ENCODE measurements at regions not wholly inside any gene's neighbourhood (a gene's known extent, or its start where the extent isn't known, plus 50 kb on each side); places are given as distances from the start of the nearest gene placed in this dataset.

DNA sequence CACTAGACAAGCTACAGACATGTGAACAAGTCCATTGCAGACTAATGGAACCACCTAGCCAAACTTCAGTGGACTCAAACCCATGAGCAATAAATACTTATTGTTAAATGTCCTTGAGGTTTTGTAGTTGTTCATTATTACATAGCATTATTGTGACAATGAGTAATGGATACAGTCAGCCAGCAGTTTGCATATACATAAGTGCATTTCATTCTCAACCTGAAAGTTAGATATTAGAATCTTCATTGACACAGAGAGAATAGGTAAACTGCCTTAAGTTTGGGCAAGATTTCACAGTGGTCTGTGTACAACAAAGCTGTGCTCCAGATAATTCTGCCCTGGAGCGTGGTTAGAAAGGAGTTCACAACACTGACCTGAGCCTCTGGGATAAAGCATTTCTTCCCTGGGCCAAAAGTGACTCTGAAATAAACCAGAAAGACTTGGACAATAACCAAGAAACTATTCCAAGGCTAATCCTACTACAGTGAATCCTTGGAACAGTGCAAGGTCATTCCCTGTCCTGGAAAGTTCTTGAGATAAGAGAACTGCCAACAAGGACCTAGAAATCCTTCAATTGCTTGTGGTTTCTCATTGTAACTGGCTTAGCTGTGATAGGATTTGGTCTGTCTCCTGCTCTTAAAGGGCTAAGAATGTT, 225.5 kb upstream of the STT3B start:
- no peak overlapping the region for H2AFZ ChIP-seq (ENCODE audit: insufficient read depth, low read length, poor library complexity)
- no peaks in the 10 kb centered on the region for H3K27me3 ChIP-seq (ENCODE audit: insufficient read depth, low read length)
- H2BK5ac ChIP-seq (ENCODE audit: low read depth, low read length, poor library complexity) = no peak overlapping the region
- no peaks in the 10 kb centered on the region for H3K36me3 ChIP-seq (ENCODE audit: control insufficient read depth in 1 of 2, insufficient read depth in 2 of 2, low read length in 2 of 2)
- H3K27ac ChIP-seq (ENCODE audit: low read depth, low read length) = no peak overlapping the region
- no peak for DNase-seq
- no peak overlapping the region for H3K18ac ChIP-seq (ENCODE audit: low read length)
- H3K14ac ChIP-seq (ENCODE audit: low read length) = no peak overlapping the region
- no peak overlapping the region for H3K4ac ChIP-seq (ENCODE audit: low read depth, low read length)
- H2BK120ac ChIP-seq (ENCODE audit: insufficient read depth, low read length, poor library complexity) = no peak overlapping the region
- H2BK12ac ChIP-seq (ENCODE audit: low read length) = no peak overlapping the region
- H3K79me1 ChIP-seq (ENCODE audit: low read length) = peaks cover 2% of the 10 kb centered on the region
- no peak overlapping the region for H3K9ac ChIP-seq (ENCODE audit: low read length)
- H4K91ac ChIP-seq (ENCODE audit: low read depth, low read length) = no peak overlapping the region
- no peak overlapping the region for H3K4me2 ChIP-seq (ENCODE audit: low read length)
- no peak overlapping the region for H3K4me3 ChIP-seq (ENCODE audit: low read depth, low read length)
- H3K79me2 ChIP-seq (ENCODE audit: control insufficient read depth, insufficient read depth, low read length, poor library complexity) = no peaks in the 10 kb centered on the region
- H3K9me3 ChIP-seq (ENCODE audit: insufficient read depth, low read depth, low read length) = no peaks in the 10 kb centered on the region
- H3K23ac ChIP-seq (ENCODE audit: low read length) = no peak overlapping the region
- no peak overlapping the region for H4K8ac ChIP-seq (ENCODE audit: low read depth, low read length)
- H2AK5ac ChIP-seq (ENCODE audit: low read length) = no peak overlapping the region
- H4K12ac ChIP-seq (ENCODE audit: low read depth, low read length) = no peak overlapping the region
- no CpG with 5 or more reads among the region's 1 CpG for WGBS (ENCODE audit: extremely low coverage, insufficient coverage, insufficient read length)
- H3K4me1 ChIP-seq (ENCODE audit: control insufficient read depth in 1 of 2, insufficient read depth in 2 of 2, low read length in 2 of 2) = peaks cover 8 to 9% of the 10 kb centered on the region in 2 experiments

DNA sequence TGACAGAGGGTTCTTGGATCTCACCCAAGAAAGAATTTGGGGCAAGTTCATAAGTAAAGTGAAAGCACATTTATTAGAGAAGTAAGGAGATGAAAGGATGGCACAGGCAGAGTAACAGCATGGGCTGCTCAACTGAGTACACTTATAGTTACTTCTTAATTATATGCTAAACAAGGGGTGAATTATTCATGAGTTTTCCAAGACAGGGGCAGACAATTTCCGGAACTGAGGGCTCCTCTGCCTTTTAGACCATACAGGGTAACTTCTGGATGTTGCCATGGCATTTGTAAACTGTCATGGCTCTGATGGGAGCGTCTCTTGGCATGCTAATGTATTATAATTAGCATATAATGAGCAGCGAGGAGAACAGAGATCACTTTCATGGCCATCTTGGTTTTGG, 221.2 kb upstream of the STT3B start:
- Histone ChIP-seq H2BK120ac (ENCODE audit: insufficient read depth, low read length, poor library complexity) (peak overlapping the region; percentile 60), H3K4me1 (ENCODE audit: control insufficient read depth in 1 of 2, insufficient read depth in 2 of 2, low read length in 2 of 2) (peaks cover 13 to 16% of the 10 kb centered on the region in 2 experiments), H2BK12ac (ENCODE audit: low read length) (peak overlapping the region; percentile 30), H3K79me1 (ENCODE audit: low read length) (peaks cover 4% of the 10 kb centered on the region), H2BK5ac (ENCODE audit: low read depth, low read length, poor library complexity) (no peak overlapping the region), H4K12ac (ENCODE audit: low read depth, low read length) (no peak overlapping the region), H4K91ac (ENCODE audit: low read depth, low read length) (no peak overlapping the region), H3K18ac (ENCODE audit: low read length) (no peak overlapping the region), H2AK5ac (ENCODE audit: low read length) (peak overlapping the region; percentile 83), H4K8ac (ENCODE audit: low read depth, low read length) (no peak overlapping the region), H3K79me2 (ENCODE audit: control insufficient read depth, insufficient read depth, low read length, poor library complexity) (no peaks in the 10 kb centered on the region), H3K4me3 (ENCODE audit: low read depth, low read length) (no peak overlapping the region), H3K36me3 (ENCODE audit: control insufficient read depth in 1 of 2, insufficient read depth in 2 of 2, low read length in 2 of 2) (no peaks in the 10 kb centered on the region), H3K14ac (ENCODE audit: low read length) (no peak overlapping the region), H3K9me3 (ENCODE audit: insufficient read depth, low read depth, low read length) (no peaks in the 10 kb centered on the region), H3K4ac (ENCODE audit: low read depth, low read length) (no peak overlapping the region), H3K27me3 (ENCODE audit: insufficient read depth, low read length) (no peaks in the 10 kb centered on the region), H3K27ac (ENCODE audit: low read depth, low read length) (no peak overlapping the region), H3K4me2 (ENCODE audit: low read length) (no peak overlapping the region), H3K23ac (ENCODE audit: low read length) (no peak overlapping the region), H3K9ac (ENCODE audit: low read length) (no peak overlapping the region), H2AFZ (ENCODE audit: insufficient read depth, low read length, poor library complexity) (no peak overlapping the region)
- peak in 1 of 2 donors; percentile 37 for DNase-seq
- WGBS (ENCODE audit: extremely low coverage, insufficient coverage, insufficient read length) = no CpG with 5 or more reads among the region's 3 CpGs

DNA sequence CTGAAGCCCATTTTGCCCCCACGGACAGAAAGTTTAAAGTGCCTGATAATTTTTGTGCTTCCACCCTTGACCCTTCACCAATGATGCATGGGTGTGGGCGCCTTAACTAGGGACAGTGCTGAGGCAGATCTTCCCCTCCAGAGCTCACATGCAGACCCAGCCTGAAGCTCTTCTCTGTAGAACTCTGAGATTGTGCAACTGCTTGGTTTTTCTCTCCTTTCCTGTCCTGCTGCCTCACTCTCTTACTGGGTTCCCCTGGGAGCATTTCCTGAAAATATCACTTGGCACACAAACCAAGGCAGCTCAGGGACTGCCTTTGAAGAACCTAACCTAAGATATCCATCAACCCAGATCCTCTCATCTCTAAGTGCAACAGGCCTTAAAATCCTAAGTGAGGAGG, 220.3 kb upstream of the STT3B start:
- no peak overlapping the region for H4K8ac ChIP-seq (ENCODE audit: low read depth, low read length)
- peak overlapping the region; percentile 14 for H3K27ac ChIP-seq (ENCODE audit: low read depth, low read length)
- H3K4me2 ChIP-seq (ENCODE audit: low read length) = no peak overlapping the region
- H2AK5ac ChIP-seq (ENCODE audit: low read length) = no peak overlapping the region
- no peak overlapping the region for H3K23ac ChIP-seq (ENCODE audit: low read length)
- H4K12ac ChIP-seq (ENCODE audit: low read depth, low read length) = no peak overlapping the region
- WGBS (ENCODE audit: extremely low coverage, insufficient coverage, insufficient read length) = no CpG with 5 or more reads among the region's 2 CpGs
- H2BK12ac ChIP-seq (ENCODE audit: low read length) = peak overlapping the region; percentile 27
- no peak overlapping the region for H2BK120ac ChIP-seq (ENCODE audit: insufficient read depth, low read length, poor library complexity)
- peak overlapping the region; percentile 26 for H4K91ac ChIP-seq (ENCODE audit: low read depth, low read length)
- peak in 1 of 2 donors; percentile 37 for DNase-seq
- peaks cover 4% of the 10 kb centered on the region for H3K79me1 ChIP-seq (ENCODE audit: low read length)
- H2AFZ ChIP-seq (ENCODE audit: insufficient read depth, low read length, poor library complexity) = no peak overlapping the region
- no peak overlapping the region for H2BK5ac ChIP-seq (ENCODE audit: low read depth, low read length, poor library complexity)
- H3K36me3 ChIP-seq (ENCODE audit: control insufficient read depth in 1 of 2, insufficient read depth in 2 of 2, low read length in 2 of 2) = no peaks in the 10 kb centered on the region
- H3K9me3 ChIP-seq (ENCODE audit: insufficient read depth, low read depth, low read length) = no peaks in the 10 kb centered on the region
- no peak overlapping the region for H3K18ac ChIP-seq (ENCODE audit: low read length)
- H3K79me2 ChIP-seq (ENCODE audit: control insufficient read depth, insufficient read depth, low read length, poor library complexity) = no peaks in the 10 kb centered on the region
- H3K4me3 ChIP-seq (ENCODE audit: low read depth, low read length) = no peak overlapping the region
- no peak overlapping the region for H3K4ac ChIP-seq (ENCODE audit: low read depth, low read length)
- no peak overlapping the region for H3K9ac ChIP-seq (ENCODE audit: low read length)
- no peaks in the 10 kb centered on the region for H3K27me3 ChIP-seq (ENCODE audit: insufficient read depth, low read length)
- peaks cover 13 to 16% of the 10 kb centered on the region in 2 experiments for H3K4me1 ChIP-seq (ENCODE audit: control insufficient read depth in 1 of 2, insufficient read depth in 2 of 2, low read length in 2 of 2)
- peak overlapping the region; percentile 45 for H3K14ac ChIP-seq (ENCODE audit: low read length)

DNA sequence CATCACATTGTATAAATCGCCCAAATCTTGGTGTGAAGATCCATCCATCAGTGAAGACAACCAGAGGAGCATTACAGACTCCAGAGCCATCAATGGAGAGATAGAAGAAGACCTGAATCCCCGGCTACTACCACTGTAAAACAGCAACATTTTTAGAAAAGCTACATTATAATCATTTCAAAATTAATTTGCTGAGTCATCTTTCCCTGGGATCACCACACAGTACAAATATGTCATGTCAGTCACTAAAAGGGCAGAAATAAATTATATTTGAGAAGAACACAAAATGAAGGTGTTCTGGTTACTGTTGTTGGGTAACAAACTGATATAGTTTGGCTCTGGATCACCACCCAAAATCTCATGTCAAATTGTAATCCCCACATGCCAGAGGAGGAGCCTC, 218.5 kb upstream of the STT3B start:
- Histone ChIP-seq H3K23ac (ENCODE audit: low read length) (no peak overlapping the region), H3K9me3 (ENCODE audit: insufficient read depth, low read depth, low read length) (no peaks in the 10 kb centered on the region), H4K91ac (ENCODE audit: low read depth, low read length) (no peak overlapping the region), H2AFZ (ENCODE audit: insufficient read depth, low read length, poor library complexity) (no peak overlapping the region), H3K14ac (ENCODE audit: low read length) (no peak overlapping the region), H4K8ac (ENCODE audit: low read depth, low read length) (no peak overlapping the region), H3K79me1 (ENCODE audit: low read length) (peaks cover 4% of the 10 kb centered on the region), H3K4me1 (ENCODE audit: control insufficient read depth in 1 of 2, insufficient read depth in 2 of 2, low read length in 2 of 2) (peaks cover 10 to 16% of the 10 kb centered on the region in 2 experiments), H2BK5ac (ENCODE audit: low read depth, low read length, poor library complexity) (no peak overlapping the region), H3K4ac (ENCODE audit: low read depth, low read length) (no peak overlapping the region), H2BK120ac (ENCODE audit: insufficient read depth, low read length, poor library complexity) (no peak overlapping the region), H3K27ac (ENCODE audit: low read depth, low read length) (no peak overlapping the region), H3K27me3 (ENCODE audit: insufficient read depth, low read length) (no peaks in the 10 kb centered on the region), H2AK5ac (ENCODE audit: low read length) (no peak overlapping the region), H3K36me3 (ENCODE audit: control insufficient read depth in 1 of 2, insufficient read depth in 2 of 2, low read length in 2 of 2) (peaks cover 0 to under 1% of the 10 kb centered on the region in 2 experiments), H4K12ac (ENCODE audit: low read depth, low read length) (no peak overlapping the region), H3K18ac (ENCODE audit: low read length) (no peak overlapping the region), H3K9ac (ENCODE audit: low read length) (no peak overlapping the region), H3K4me2 (ENCODE audit: low read length) (no peak overlapping the region), H3K4me3 (ENCODE audit: low read depth, low read length) (no peak overlapping the region), H2BK12ac (ENCODE audit: low read length) (no peak overlapping the region), H3K79me2 (ENCODE audit: control insufficient read depth, insufficient read depth, low read length, poor library complexity) (no peaks in the 10 kb centered on the region)
- DNase-seq = no peak
- WGBS (ENCODE audit: extremely low coverage, insufficient coverage, insufficient read length) = no CpG with 5 or more reads among the region's 2 CpGs

Data from trophoblast cell (in vitro differentiated cells and primary cell).